Dendritic cell treated with granulocyte-macrophage colony-stimulating factor and Interleukin-4, amounts not matched to agents 40 ng/mL and 50 ng/mL, for 4 days (primary cell): ENCODE measurements at regions not wholly inside any gene's neighbourhood (a gene's known extent, or its start where the extent isn't known, plus 50 kb on each side); places are given as distances from the start of the nearest gene placed in this dataset.

Source experiments
- H3K27ac Mint-ChIP-seq: one replicate; pipeline ENCODE4 v1.8.0; 2022; ENCODE audit warnings: mild to moderate bottlenecking, mixed read lengths
- H3K27me3 Mint-ChIP-seq: one replicate; pipeline ENCODE4 v1.8.0; 2022; ENCODE audit warnings: mild to moderate bottlenecking, mixed read lengths
- H3K36me3 Mint-ChIP-seq: one replicate; pipeline ENCODE4 v1.8.0; 2022; ENCODE audit warnings: low read depth, mixed read lengths
- H3K4me1 Mint-ChIP-seq: one replicate; pipeline ENCODE4 v1.8.0; 2022; ENCODE audit warnings: low read depth, mixed read lengths
- H3K4me3 Mint-ChIP-seq: one replicate; pipeline ENCODE4 v1.8.0; 2022; ENCODE audit warnings: mild to moderate bottlenecking, moderate library complexity, mixed read lengths
- H3K9me3 Mint-ChIP-seq: one replicate; pipeline ENCODE4 v1.8.0; 2022; ENCODE audit warnings: mixed read lengths
- intact Hi-C: fragments of 100-400 bp; cut with micrococcal nuclease; formaldehyde crosslinking; loops from one replicate; pipeline ENCODE4 v1.15.0; 2022

- no peaks in the 10 kb centered on the region for H3K9me3 Mint-ChIP-seq
- no peaks in the 10 kb centered on the region for H3K4me1 Mint-ChIP-seq
- H3K27ac Mint-ChIP-seq = no peak overlapping the region
- H3K4me3 Mint-ChIP-seq = no peak overlapping the region
- no peaks in the 10 kb centered on the region for H3K36me3 Mint-ChIP-seq
- intact Hi-C loops = no loop called here
- no peaks in the 10 kb centered on the region for H3K27me3 Mint-ChIP-seq
These were observed 58.1 kb upstream of the ERG start for GRCh38 chr21:38556390-38556789.

GRCh38 chr21:38561205-38561604 is 62.9 kb upstream of the ERG start:
- no peak overlapping the region for H3K27ac Mint-ChIP-seq
- intact Hi-C loops = no loop called here
- H3K9me3 Mint-ChIP-seq = no peaks in the 10 kb centered on the region
- H3K4me3 Mint-ChIP-seq = no peak overlapping the region
- no peaks in the 10 kb centered on the region for H3K27me3 Mint-ChIP-seq
- no peaks in the 10 kb centered on the region for H3K4me1 Mint-ChIP-seq
- no peaks in the 10 kb centered on the region for H3K36me3 Mint-ChIP-seq

GRCh38 chr21:38561613-38562581 is 63.6 kb upstream of the ERG start:
- Mint-ChIP-seq H3K4me1 (no peaks in the 10 kb centered on the region), H3K9me3 (no peaks in the 10 kb centered on the region)

GRCh38 chr21:38567335-38567969 is 69.2 kb upstream of the ERG start:
- H3K27ac Mint-ChIP-seq = no peak overlapping the region
- H3K9me3 Mint-ChIP-seq = no peaks in the 10 kb centered on the region
- H3K4me3 Mint-ChIP-seq = no peak overlapping the region
- H3K4me1 Mint-ChIP-seq = no peaks in the 10 kb centered on the region
- intact Hi-C loops = no loop called here
- H3K36me3 Mint-ChIP-seq = no peaks in the 10 kb centered on the region
- no peaks in the 10 kb centered on the region for H3K27me3 Mint-ChIP-seq

More at GRCh38 chr21:38561613-38562581, 63.6 kb upstream of the ERG start:
- no peak overlapping the region for H3K27ac Mint-ChIP-seq
- intact Hi-C loops = no loop called here
- H3K27me3 Mint-ChIP-seq = no peaks in the 10 kb centered on the region
- no peak overlapping the region for H3K4me3 Mint-ChIP-seq
- H3K36me3 Mint-ChIP-seq = no peaks in the 10 kb centered on the region

- intact Hi-C loops = no loop called here
- Mint-ChIP-seq H3K27ac (no peak overlapping the region), H3K27me3 (no peaks in the 10 kb centered on the region), H3K9me3 (no peaks in the 10 kb centered on the region), H3K4me1 (no peaks in the 10 kb centered on the region), H3K4me3 (no peak overlapping the region), H3K36me3 (no peaks in the 10 kb centered on the region)
These were observed 69.7 kb upstream of the ERG start for GRCh38 chr21:38567970-38568360.

GRCh38 chr21:38569733-38570132 is 71.5 kb upstream of the ERG start:
- no peaks in the 10 kb centered on the region for H3K36me3 Mint-ChIP-seq
- no peaks in the 10 kb centered on the region for H3K9me3 Mint-ChIP-seq
- no peak overlapping the region for H3K4me3 Mint-ChIP-seq

GRCh38 chr21:38570596-38570995 is 72.3 kb upstream of the ERG start:
- no peak overlapping the region for H3K4me3 Mint-ChIP-seq
- H3K36me3 Mint-ChIP-seq = no peaks in the 10 kb centered on the region
- H3K27ac Mint-ChIP-seq = no peak overlapping the region
- no peaks in the 10 kb centered on the region for H3K27me3 Mint-ChIP-seq
- intact Hi-C loops = no loop called here
- no peaks in the 10 kb centered on the region for H3K4me1 Mint-ChIP-seq
- H3K9me3 Mint-ChIP-seq = no peaks in the 10 kb centered on the region

More at GRCh38 chr21:38569733-38570132, 71.5 kb upstream of the ERG start:
- no peaks in the 10 kb centered on the region for H3K4me1 Mint-ChIP-seq
- intact Hi-C loops = no loop called here
- no peak overlapping the region for H3K27ac Mint-ChIP-seq
- no peaks in the 10 kb centered on the region for H3K27me3 Mint-ChIP-seq

GRCh38 chr21:38574895-38575575 is 76.8 kb upstream of the ERG start:
- no peaks in the 10 kb centered on the region for H3K27me3 Mint-ChIP-seq
- H3K4me1 Mint-ChIP-seq = no peaks in the 10 kb centered on the region
- H3K4me3 Mint-ChIP-seq = no peak overlapping the region
- H3K36me3 Mint-ChIP-seq = no peaks in the 10 kb centered on the region
- no peak overlapping the region for H3K27ac Mint-ChIP-seq
- no peaks in the 10 kb centered on the region for H3K9me3 Mint-ChIP-seq
- intact Hi-C loops = no loop called here

GRCh38 chr21:38577887-38578286 is 79.6 kb upstream of the ERG start:
- intact Hi-C loops = no loop called here
- Mint-ChIP-seq H3K27me3 (no peaks in the 10 kb centered on the region), H3K4me3 (no peak overlapping the region), H3K4me1 (no peaks in the 10 kb centered on the region), H3K9me3 (no peaks in the 10 kb centered on the region), H3K27ac (no peak overlapping the region), H3K36me3 (no peaks in the 10 kb centered on the region)

- no peaks in the 10 kb centered on the region for H3K9me3 Mint-ChIP-seq
- peaks cover 3% of the 10 kb centered on the region for H3K27me3 Mint-ChIP-seq
- H3K27ac Mint-ChIP-seq = no peak overlapping the region
- no peak overlapping the region for H3K4me3 Mint-ChIP-seq
- intact Hi-C loops = no loop called here
- peaks cover 6% of the 10 kb centered on the region for H3K4me1 Mint-ChIP-seq
- H3K36me3 Mint-ChIP-seq = no peaks in the 10 kb centered on the region
These were observed 92.4 kb upstream of the ERG start for GRCh38 chr21:38590449-38591217.

GRCh38 chr21:38591218-38591537 is 92.9 kb upstream of the ERG start:
- Mint-ChIP-seq H3K27me3 (peaks cover 3% of the 10 kb centered on the region), H3K4me1 (peaks cover 6% of the 10 kb centered on the region)
- intact Hi-C loops = no loop called here

GRCh38 chr21:38596264-38597042 is 98.2 kb upstream of the ERG start:
- intact Hi-C loops = no loop called here
- Mint-ChIP-seq H3K4me1 (no peaks in the 10 kb centered on the region), H3K27me3 (peaks cover 3% of the 10 kb centered on the region), H3K36me3 (no peaks in the 10 kb centered on the region), H3K27ac (no peak overlapping the region), H3K4me3 (no peak overlapping the region), H3K9me3 (no peaks in the 10 kb centered on the region)

More at GRCh38 chr21:38591218-38591537, 92.9 kb upstream of the ERG start:
- Mint-ChIP-seq H3K36me3 (no peaks in the 10 kb centered on the region), H3K27ac (no peak overlapping the region), H3K4me3 (no peak overlapping the region), H3K9me3 (no peaks in the 10 kb centered on the region)

- no peaks in the 10 kb centered on the region for H3K4me1 Mint-ChIP-seq
- H3K27me3 Mint-ChIP-seq = peaks cover 2% of the 10 kb centered on the region
- H3K9me3 Mint-ChIP-seq = no peaks in the 10 kb centered on the region
- H3K36me3 Mint-ChIP-seq = no peaks in the 10 kb centered on the region
- H3K4me3 Mint-ChIP-seq = no peak overlapping the region
- no peak overlapping the region for H3K27ac Mint-ChIP-seq
- intact Hi-C loops = no loop called here
These were observed 99.1 kb upstream of the ERG start for GRCh38 chr21:38597421-38597820.
